Ectodermal cell (in vitro differentiated cells): ENCODE measurements at regions not wholly inside any gene's neighbourhood (a gene's known extent, or its start where the extent isn't known, plus 50 kb on each side); places are given as distances from the start of the nearest gene placed in this dataset.

Experiments used
- H3K27ac ChIP-seq: 2 replicates; pipeline ENCODE4 v1.7.0; 2013; ENCODE audit warnings: mild to moderate bottlenecking, low read depth, low read length; ENCODE audit not compliant: insufficient read depth, poor library complexity, severe bottlenecking
- H3K27me3 ChIP-seq: 2 replicates; pipeline ENCODE4 v1.7.0; 2013; ENCODE audit warnings: mild to moderate bottlenecking, low read length; ENCODE audit not compliant: insufficient read depth, control insufficient read depth, poor library complexity, severe bottlenecking
- H3K36me3 ChIP-seq: one replicate; pipeline ENCODE4 v1.7.0; 2013; ENCODE audit warnings: low read length; ENCODE audit not compliant: control insufficient read depth, insufficient read depth
- H3K4me1 ChIP-seq: one replicate; pipeline ENCODE4 v1.7.0; 2013; ENCODE audit warnings: low read length; ENCODE audit not compliant: control insufficient read depth, insufficient read depth
- H3K4me3 ChIP-seq: 2 replicates; pipeline ENCODE4 v1.7.0; 2013; ENCODE audit warnings: low read depth, low read length, control low read depth; ENCODE audit not compliant: insufficient read depth
- H3K9me3 ChIP-seq: 2 replicates; pipeline ENCODE4 v1.7.0; 2013; ENCODE audit warnings: mild to moderate bottlenecking, low read length, moderate library complexity; ENCODE audit not compliant: control insufficient read depth
- WGBS, 2 experiments: methylation state at CpG; one replicate each; pipeline ENCODE4 v1.1.7; 2013; ENCODE audit warnings: missing lambda C conversion rate in 2 of 2; 5-methylcytosine and 5-hydroxymethylcytosine counted together

- Histone ChIP-seq H3K4me1 (peaks cover 7% of the 10 kb centered on the region), H3K9me3 (no peaks in the 10 kb centered on the region), H3K27ac (no peak overlapping the region), H3K27me3 (no peaks in the 10 kb centered on the region), H3K4me3 (no peak overlapping the region), H3K36me3 (no peaks in the 10 kb centered on the region)
- whole genome bisulfite sequencing, 2 experiments, result 64 to 66% methylated on average over 5 of the region's 5 CpGs
Observed at GRCh38 chr5:159405611-159406031, 75.3 kb upstream of the IL12B start.

GRCh38 chr5:159406571-159406970 lies 76.3 kb upstream of the IL12B start:
- no peaks in the 10 kb centered on the region for H3K9me3 ChIP-seq
- no peaks in the 10 kb centered on the region for H3K27me3 ChIP-seq
- H3K4me1 ChIP-seq, result peaks cover 7% of the 10 kb centered on the region
- 88 to 100% methylated on average over 3 of the region's 3 CpGs for WGBS, 2 experiments
- H3K4me3 ChIP-seq, result no peak overlapping the region
- H3K36me3 ChIP-seq, result no peaks in the 10 kb centered on the region
- H3K27ac ChIP-seq, result no peak overlapping the region

- Histone ChIP-seq H3K4me3 (no peak overlapping the region), H3K27ac (no peak overlapping the region), H3K36me3 (no peaks in the 10 kb centered on the region), H3K27me3 (no peaks in the 10 kb centered on the region), H3K9me3 (no peaks in the 10 kb centered on the region), H3K4me1 (peaks cover 7% of the 10 kb centered on the region)
- 96 to 97% methylated on average over 3 to 4 of the region's 4 CpGs for WGBS, 2 experiments
Observed at GRCh38 chr5:159409801-159410200, 79.5 kb upstream of the IL12B start.

GRCh38 chr5:159410480-159410879 lies 80.2 kb upstream of the IL12B start:
- Histone ChIP-seq H3K4me3 (no peak overlapping the region), H3K36me3 (no peaks in the 10 kb centered on the region), H3K9me3 (no peaks in the 10 kb centered on the region), H3K27ac (no peak overlapping the region), H3K4me1 (peaks cover 7% of the 10 kb centered on the region), H3K27me3 (no peaks in the 10 kb centered on the region)
- 94 to 97% methylated on average over 2 of the region's 2 CpGs for WGBS, 2 experiments

GRCh38 chr5:159411115-159411514 lies 80.8 kb upstream of the IL12B start:
- peaks cover 7% of the 10 kb centered on the region for H3K4me1 ChIP-seq

GRCh38 chr5:159412284-159413046 lies 82.2 kb upstream of the IL12B start:
- H3K27ac ChIP-seq, result no peak overlapping the region
- H3K4me1 ChIP-seq, result peaks cover 5% of the 10 kb centered on the region
- 74 to 77% methylated on average over 5 to 6 of the region's 6 CpGs for WGBS, 2 experiments
- H3K36me3 ChIP-seq, result no peaks in the 10 kb centered on the region
- H3K4me3 ChIP-seq, result no peak overlapping the region
- no peaks in the 10 kb centered on the region for H3K9me3 ChIP-seq
- no peaks in the 10 kb centered on the region for H3K27me3 ChIP-seq

More at GRCh38 chr5:159411115-159411514, 80.8 kb upstream of the IL12B start:
- Histone ChIP-seq H3K4me3 (no peak overlapping the region), H3K9me3 (no peaks in the 10 kb centered on the region), H3K27me3 (no peaks in the 10 kb centered on the region), H3K27ac (no peak overlapping the region), H3K36me3 (no peaks in the 10 kb centered on the region)
- 65 to 75% methylated on average over 4 to 5 of the region's 6 CpGs for WGBS, 2 experiments

- no peaks in the 10 kb centered on the region for H3K9me3 ChIP-seq
- no peaks in the 10 kb centered on the region for H3K4me1 ChIP-seq
- no peak overlapping the region for H3K27ac ChIP-seq
- WGBS, 2 experiments, result 87 to 97% methylated on average over 2 of the region's 2 CpGs
- no peak overlapping the region for H3K4me3 ChIP-seq
- H3K27me3 ChIP-seq, result no peaks in the 10 kb centered on the region
- no peaks in the 10 kb centered on the region for H3K36me3 ChIP-seq
Observed at GRCh38 chr5:159414021-159414420, 83.7 kb upstream of the IL12B start.

- WGBS, 2 experiments, result 88 to 89% methylated on average over 11 of the region's 11 CpGs
- H3K4me3 ChIP-seq, result no peak overlapping the region
Observed at GRCh38 chr5:159415301-159415937, 85.1 kb upstream of the IL12B start.

GRCh38 chr5:159416438-159416837 lies 86.2 kb upstream of the IL12B start:
- Histone ChIP-seq H3K4me1 (no peaks in the 10 kb centered on the region), H3K27ac (no peak overlapping the region), H3K36me3 (no peaks in the 10 kb centered on the region), H3K27me3 (no peaks in the 10 kb centered on the region), H3K9me3 (no peaks in the 10 kb centered on the region), H3K4me3 (no peak overlapping the region)
- 95 to 96% methylated on average over 6 of the region's 6 CpGs for WGBS, 2 experiments

More at GRCh38 chr5:159415301-159415937, 85.1 kb upstream of the IL12B start:
- Histone ChIP-seq H3K36me3 (no peaks in the 10 kb centered on the region), H3K9me3 (no peaks in the 10 kb centered on the region), H3K27me3 (no peaks in the 10 kb centered on the region), H3K27ac (no peak overlapping the region), H3K4me1 (no peaks in the 10 kb centered on the region)

- no peaks in the 10 kb centered on the region for H3K9me3 ChIP-seq
- 85 to 93% methylated on average over 3 to 4 of the region's 4 CpGs for WGBS, 2 experiments
- H3K4me1 ChIP-seq, result no peaks in the 10 kb centered on the region
- H3K4me3 ChIP-seq, result no peak overlapping the region
- no peaks in the 10 kb centered on the region for H3K36me3 ChIP-seq
- H3K27me3 ChIP-seq, result no peaks in the 10 kb centered on the region
- H3K27ac ChIP-seq, result no peak overlapping the region
Observed at GRCh38 chr5:159417170-159417569, 86.9 kb upstream of the IL12B start.
